Naive B cell (primary cell): ENCODE measurements at regions not wholly inside any gene's neighbourhood (a gene's known extent, or its start where the extent isn't known, plus 50 kb on each side); places are given as distances from the start of the nearest gene placed in this dataset.

Source experiments
- ATAC-seq, 2 donors: fragments of 150-1000 bp; cut with Tn5 transposase; 2 replicates each; pipeline ENCODE4 v1.10.0; 2021; ENCODE audit warnings: low read depth in 2 of 2, mild to moderate bottlenecking in 2 of 2, moderate library complexity in 2 of 2
- DNase-seq: peaks from one replicate; pipeline ENCODE4 v3.0.0; 2022
- H3K27ac Mint-ChIP-seq, 6 donors: one replicate each; pipeline ENCODE4 v1.8.0; 2020 to 2022; ENCODE audit warnings: mild to moderate bottlenecking in 6 of 6, mixed read lengths in 6 of 6, moderate library complexity in 5 of 6, inconsistent platforms in 2 of 6
- H3K27me3 Mint-ChIP-seq, 3 donors: one replicate each; pipeline ENCODE4 v1.8.0; 2021 to 2022; ENCODE audit warnings: mixed read lengths in 3 of 3, mild to moderate bottlenecking in 1 of 3
- H3K36me3 Mint-ChIP-seq, 2 donors: one replicate each; pipeline ENCODE4 v1.8.0; 2020 to 2022; ENCODE audit warnings: mixed read lengths in 2 of 2, inconsistent platforms in 1 of 2, mild to moderate bottlenecking in 1 of 2
- H3K4me1 Mint-ChIP-seq, 3 donors: one replicate each; pipeline ENCODE4 v1.8.0; 2020 to 2022; ENCODE audit warnings: mixed read lengths in 3 of 3, inconsistent platforms in 1 of 3, mild to moderate bottlenecking in 1 of 3, moderate library complexity in 1 of 3
- H3K4me3 Mint-ChIP-seq, 8 donors: one replicate each; pipeline ENCODE4 v1.8.0; 2020 to 2022; ENCODE audit warnings: mild to moderate bottlenecking in 8 of 8, mixed read lengths in 8 of 8, moderate library complexity in 8 of 8, inconsistent platforms in 2 of 8
- H3K9me3 Mint-ChIP-seq, 7 donors: one replicate each; pipeline ENCODE4 v1.8.0; 2020 to 2022; ENCODE audit warnings: mixed read lengths in 7 of 7, mild to moderate bottlenecking in 5 of 7, inconsistent platforms in 2 of 7, moderate library complexity in 1 of 7

- no peak for ATAC-seq
- Mint-ChIP-seq H3K9me3 (peaks cover 0 to 1% (median 0%) of the 10 kb centered on the region in 7 donors), H3K36me3 (no peaks in the 10 kb centered on the region), H3K27ac (no peak overlapping the region), H3K4me1 (no peaks in the 10 kb centered on the region), H3K4me3 (no peak overlapping the region), H3K27me3 (no peaks in the 10 kb centered on the region)
- no peak for DNase-seq
Observed at GRCh38 chr21:16568661-16569060, 838.9 kb downstream of the USP25 start.

GRCh38 chr21:16569679-16570078, 839.9 kb downstream of the USP25 start:
- ATAC-seq = no peak
- no peak for DNase-seq
- H3K4me1 Mint-ChIP-seq = no peaks in the 10 kb centered on the region
- H3K4me3 Mint-ChIP-seq = no peak overlapping the region
- H3K9me3 Mint-ChIP-seq = peaks cover 0 to 1% (median 0%) of the 10 kb centered on the region in 7 donors
- H3K36me3 Mint-ChIP-seq = no peaks in the 10 kb centered on the region
- H3K27ac Mint-ChIP-seq = peak overlapping the region in 1 of 6 donors; percentile 41
- no peaks in the 10 kb centered on the region for H3K27me3 Mint-ChIP-seq

GRCh38 chr21:16570171-16570570, 840.4 kb downstream of the USP25 start:
- ATAC-seq (no peak), DNase-seq (no peak)
- Mint-ChIP-seq H3K27me3 (no peaks in the 10 kb centered on the region), H3K36me3 (no peaks in the 10 kb centered on the region), H3K27ac (peak overlapping the region in 1 of 6 donors; percentile 41), H3K4me1 (no peaks in the 10 kb centered on the region), H3K9me3 (peaks cover 0 to 3% (median 0%) of the 10 kb centered on the region in 7 donors), H3K4me3 (no peak overlapping the region)

GRCh38 chr21:16570856-16571255, 841.1 kb downstream of the USP25 start:
- Mint-ChIP-seq H3K9me3 (peaks cover 0 to 3% (median 0%) of the 10 kb centered on the region in 7 donors), H3K36me3 (no peaks in the 10 kb centered on the region), H3K4me3 (no peak overlapping the region), H3K4me1 (no peaks in the 10 kb centered on the region), H3K27me3 (no peaks in the 10 kb centered on the region), H3K27ac (no peak overlapping the region)
- ATAC-seq (no peak), DNase-seq (no peak)

- ATAC-seq (no peak), DNase-seq (no peak)
- no peaks in the 10 kb centered on the region for H3K36me3 Mint-ChIP-seq
- no peaks in the 10 kb centered on the region for H3K27me3 Mint-ChIP-seq
- no peak overlapping the region for H3K27ac Mint-ChIP-seq
- peaks cover 0 to 3% (median 0%) of the 10 kb centered on the region in 7 donors for H3K9me3 Mint-ChIP-seq
- H3K4me1 Mint-ChIP-seq = no peaks in the 10 kb centered on the region
- H3K4me3 Mint-ChIP-seq = no peak overlapping the region
Observed at GRCh38 chr21:16571594-16571993, 841.8 kb downstream of the USP25 start.

- DNase-seq (no peak), ATAC-seq (no peak)
- H3K36me3 Mint-ChIP-seq = no peaks in the 10 kb centered on the region
- H3K4me1 Mint-ChIP-seq = no peaks in the 10 kb centered on the region
- peaks cover 0 to 3% (median 0%) of the 10 kb centered on the region in 7 donors for H3K9me3 Mint-ChIP-seq
- no peaks in the 10 kb centered on the region for H3K27me3 Mint-ChIP-seq
- no peak overlapping the region for H3K4me3 Mint-ChIP-seq
- no peak overlapping the region for H3K27ac Mint-ChIP-seq
Observed at GRCh38 chr21:16572032-16572431, 842.2 kb downstream of the USP25 start.

GRCh38 chr21:16573578-16573977, 843.8 kb downstream of the USP25 start:
- DNase-seq (no peak), ATAC-seq (no peak)
- no peaks in the 10 kb centered on the region for H3K36me3 Mint-ChIP-seq
- no peak overlapping the region for H3K27ac Mint-ChIP-seq
- no peaks in the 10 kb centered on the region for H3K4me1 Mint-ChIP-seq
- H3K9me3 Mint-ChIP-seq = peaks cover 0 to 3% (median 0%) of the 10 kb centered on the region in 7 donors
- H3K4me3 Mint-ChIP-seq = no peak overlapping the region
- no peaks in the 10 kb centered on the region for H3K27me3 Mint-ChIP-seq

- DNase-seq (no peak), ATAC-seq (no peak)
- Mint-ChIP-seq H3K27ac (no peak overlapping the region), H3K4me3 (no peak overlapping the region), H3K27me3 (no peaks in the 10 kb centered on the region), H3K36me3 (no peaks in the 10 kb centered on the region), H3K9me3 (peaks cover 0 to 3% (median 1%) of the 10 kb centered on the region in 7 donors), H3K4me1 (no peaks in the 10 kb centered on the region)
Observed at GRCh38 chr21:16577975-16578374, 848.2 kb downstream of the USP25 start.

GRCh38 chr21:16578912-16579311, 849.1 kb downstream of the USP25 start:
- DNase-seq = no peak
- no peaks in the 10 kb centered on the region for H3K27me3 Mint-ChIP-seq
- ATAC-seq = no peak
- peaks cover 0 to 3% (median 0%) of the 10 kb centered on the region in 7 donors for H3K9me3 Mint-ChIP-seq
- H3K4me1 Mint-ChIP-seq = no peaks in the 10 kb centered on the region
- H3K36me3 Mint-ChIP-seq = no peaks in the 10 kb centered on the region
- H3K27ac Mint-ChIP-seq = no peak overlapping the region
- H3K4me3 Mint-ChIP-seq = no peak overlapping the region

- ATAC-seq (no peak), DNase-seq (no peak)
- Mint-ChIP-seq H3K4me1 (no peaks in the 10 kb centered on the region), H3K36me3 (no peaks in the 10 kb centered on the region), H3K9me3 (peaks cover 0 to 3% (median 0%) of the 10 kb centered on the region in 7 donors), H3K4me3 (no peak overlapping the region), H3K27me3 (no peaks in the 10 kb centered on the region), H3K27ac (no peak overlapping the region)
Observed at GRCh38 chr21:16579538-16579937, 849.8 kb downstream of the USP25 start.

GRCh38 chr21:16580661-16581060, 850.9 kb downstream of the USP25 start:
- H3K9me3 Mint-ChIP-seq = peaks cover 0 to 3% (median 0%) of the 10 kb centered on the region in 7 donors
- no peaks in the 10 kb centered on the region for H3K36me3 Mint-ChIP-seq
- H3K4me3 Mint-ChIP-seq = no peak overlapping the region
- DNase-seq = no peak
- H3K27ac Mint-ChIP-seq = no peak overlapping the region
- ATAC-seq = no peak
- no peaks in the 10 kb centered on the region for H3K27me3 Mint-ChIP-seq
- H3K4me1 Mint-ChIP-seq = no peaks in the 10 kb centered on the region

- DNase-seq = no peak
- peaks cover 0 to 3% (median 0%) of the 10 kb centered on the region in 7 donors for H3K9me3 Mint-ChIP-seq
- no peak overlapping the region for H3K27ac Mint-ChIP-seq
- no peak overlapping the region for H3K4me3 Mint-ChIP-seq
- ATAC-seq = no peak
- no peaks in the 10 kb centered on the region for H3K36me3 Mint-ChIP-seq
- no peaks in the 10 kb centered on the region for H3K4me1 Mint-ChIP-seq
- H3K27me3 Mint-ChIP-seq = no peaks in the 10 kb centered on the region
Observed at GRCh38 chr21:16583556-16583955, 853.8 kb downstream of the USP25 start.

- Mint-ChIP-seq H3K27ac (no peak overlapping the region), H3K4me1 (no peaks in the 10 kb centered on the region), H3K4me3 (no peak overlapping the region), H3K27me3 (no peaks in the 10 kb centered on the region), H3K9me3 (peaks cover 0 to 3% (median 0%) of the 10 kb centered on the region in 7 donors), H3K36me3 (no peaks in the 10 kb centered on the region)
- no peak for DNase-seq
- ATAC-seq = no peak
Observed at GRCh38 chr21:16584756-16585155, 855.0 kb downstream of the USP25 start.

- no peaks in the 10 kb centered on the region for H3K4me1 Mint-ChIP-seq
- H3K36me3 Mint-ChIP-seq = no peaks in the 10 kb centered on the region
- ATAC-seq (no peak), DNase-seq (no peak)
- no peak overlapping the region for H3K27ac Mint-ChIP-seq
- H3K27me3 Mint-ChIP-seq = no peaks in the 10 kb centered on the region
- H3K9me3 Mint-ChIP-seq = peaks cover 0 to 3% (median 0%) of the 10 kb centered on the region in 7 donors
- H3K4me3 Mint-ChIP-seq = no peak overlapping the region
Observed at GRCh38 chr21:16585896-16586295, 856.1 kb downstream of the USP25 start.

- Mint-ChIP-seq H3K4me1 (no peaks in the 10 kb centered on the region), H3K27me3 (no peaks in the 10 kb centered on the region), H3K27ac (no peak overlapping the region), H3K9me3 (peaks cover 0 to 3% (median 0%) of the 10 kb centered on the region in 7 donors), H3K4me3 (no peak overlapping the region), H3K36me3 (no peaks in the 10 kb centered on the region)
- no peak for DNase-seq
- no peak for ATAC-seq
Observed at GRCh38 chr21:16587141-16587581, 857.4 kb downstream of the USP25 start.
